ENCODE measurements at regions not wholly inside any gene's neighbourhood (a gene's known extent, or its start where the extent isn't known, plus 50 kb on each side); places are given as distances from the start of the nearest gene placed in this dataset.

DNA sequence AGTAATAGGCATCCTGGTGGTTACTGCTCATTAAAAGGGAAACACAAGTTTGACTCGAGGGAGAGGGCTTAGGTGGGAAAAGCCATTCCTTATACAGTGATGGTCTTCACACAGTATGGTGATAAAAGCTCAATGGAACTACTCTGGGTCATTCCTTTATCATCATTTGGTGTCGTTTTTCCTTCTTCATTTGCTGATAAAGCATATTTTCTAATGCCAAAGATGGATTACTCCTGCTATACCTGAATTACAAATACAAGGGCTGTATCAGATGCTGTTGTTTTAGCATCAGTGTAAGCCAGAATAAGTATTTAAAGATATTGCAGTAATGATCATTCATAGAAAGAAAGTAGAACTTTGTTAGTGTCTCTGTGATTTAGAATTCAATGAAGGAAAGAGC lies 563.7 kb downstream of the PLCL1 start:
- TF ChIP-seq, protein P1, sequence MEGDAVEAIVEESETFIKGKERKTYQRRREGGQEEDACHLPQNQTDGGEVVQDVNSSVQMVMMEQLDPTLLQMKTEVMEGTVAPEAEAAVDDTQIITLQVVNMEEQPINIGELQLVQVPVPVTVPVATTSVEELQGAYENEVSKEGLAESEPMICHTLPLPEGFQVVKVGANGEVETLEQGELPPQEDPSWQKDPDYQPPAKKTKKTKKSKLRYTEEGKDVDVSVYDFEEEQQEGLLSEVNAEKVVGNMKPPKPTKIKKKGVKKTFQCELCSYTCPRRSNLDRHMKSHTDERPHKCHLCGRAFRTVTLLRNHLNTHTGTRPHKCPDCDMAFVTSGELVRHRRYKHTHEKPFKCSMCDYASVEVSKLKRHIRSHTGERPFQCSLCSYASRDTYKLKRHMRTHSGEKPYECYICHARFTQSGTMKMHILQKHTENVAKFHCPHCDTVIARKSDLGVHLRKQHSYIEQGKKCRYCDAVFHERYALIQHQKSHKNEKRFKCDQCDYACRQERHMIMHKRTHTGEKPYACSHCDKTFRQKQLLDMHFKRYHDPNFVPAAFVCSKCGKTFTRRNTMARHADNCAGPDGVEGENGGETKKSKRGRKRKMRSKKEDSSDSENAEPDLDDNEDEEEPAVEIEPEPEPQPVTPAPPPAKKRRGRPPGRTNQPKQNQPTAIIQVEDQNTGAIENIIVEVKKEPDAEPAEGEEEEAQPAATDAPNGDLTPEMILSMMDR (IDR thresholded peaks at IDR 0.05): no peak
- TF ChIP-seq POLR2A (IDR thresholded peaks at IDR 0.05): no peak

Measured in thyroid gland (tissue), 4 donors.